Neuronal stem cell (in vitro differentiated cells): ENCODE measurements at regions not wholly inside any gene's neighbourhood (a gene's known extent, or its start where the extent isn't known, plus 50 kb on each side); places are given as distances from the start of the nearest gene placed in this dataset.

Experiments
- DNase-seq: peaks from one replicate; pipeline ENCODE4 v3.0.0-alpha.2; 2013; ENCODE audit warnings: low spot score
- H2AFZ ChIP-seq: one replicate; pipeline ENCODE4 v1.6.1; 2013; ENCODE audit warnings: mild to moderate bottlenecking, low read length, inconsistent platforms
- H2AK5ac ChIP-seq: 2 replicates; pipeline ENCODE4 v1.6.1; 2013; ENCODE audit warnings: low read depth, mild to moderate bottlenecking, inconsistent platforms, low read length, moderate library complexity, mixed read lengths
- H2BK120ac ChIP-seq: 2 replicates; pipeline ENCODE4 v1.6.1; 2013; ENCODE audit warnings: low read depth, mild to moderate bottlenecking, inconsistent platforms, low read length, moderate library complexity, mixed read lengths
- H2BK12ac ChIP-seq: one replicate; pipeline ENCODE4 v1.6.1; 2013; ENCODE audit warnings: low read length, inconsistent platforms
- H2BK15ac ChIP-seq: 2 replicates; pipeline ENCODE4 v1.6.1; 2013; ENCODE audit warnings: mild to moderate bottlenecking, low read length, inconsistent platforms, mixed read lengths
- H2BK5ac ChIP-seq: one replicate; pipeline ENCODE4 v1.6.1; 2013; ENCODE audit warnings: inconsistent platforms, mild to moderate bottlenecking, low read length, moderate library complexity
- H3K14ac ChIP-seq: one replicate; pipeline ENCODE4 v1.6.1; 2013; ENCODE audit warnings: low read length, inconsistent platforms
- H3K18ac ChIP-seq: 2 replicates; pipeline ENCODE4 v1.6.1; 2013; ENCODE audit warnings: low read length, inconsistent platforms
- H3K23ac ChIP-seq: 2 replicates; pipeline ENCODE4 v1.6.1; 2013; ENCODE audit warnings: low read depth, mild to moderate bottlenecking, mixed read lengths, low read length, inconsistent platforms; ENCODE audit not compliant: poor library complexity
- H3K27ac ChIP-seq: replicated peaks from 3 replicates; pipeline ENCODE4 v1.5.1; 2013; ENCODE audit warnings: low read length, inconsistent platforms
- H3K27me3 ChIP-seq, 3 experiments: 2 replicates each; pipeline ENCODE4 v1.6.1; 2013; ENCODE audit warnings: low read length in 3 of 3, mild to moderate bottlenecking in 2 of 3, inconsistent platforms in 1 of 3, low read depth in 1 of 3, mixed read lengths in 1 of 3, moderate library complexity in 1 of 3; ENCODE audit not compliant: control insufficient read depth in 3 of 3, insufficient read depth in 3 of 3
- H3K36me3 ChIP-seq, 2 donors: replicated peaks in 1 of 2; 2 replicates each; pipeline ENCODE4 v1.6.1; 2013; ENCODE audit warnings: low read length in 2 of 2; ENCODE audit not compliant: control insufficient read depth in 2 of 2, insufficient read depth in 2 of 2
- H3K4ac ChIP-seq: 2 replicates; pipeline ENCODE4 v1.6.1; 2013; ENCODE audit warnings: inconsistent platforms, mild to moderate bottlenecking, low read length, moderate library complexity
- H3K4me1 ChIP-seq, 2 donors: 1 replicate in 1 of 2; 2 replicates in 1 of 2; pipeline ENCODE4 v1.6.1; 2013; ENCODE audit warnings: low read length in 2 of 2, low read depth in 1 of 2; ENCODE audit not compliant: control insufficient read depth in 2 of 2, insufficient read depth in 1 of 2
- H3K4me2 ChIP-seq: one replicate; pipeline ENCODE4 v1.6.1; 2013; ENCODE audit warnings: mild to moderate bottlenecking, low read length, inconsistent platforms; ENCODE audit not compliant: insufficient read depth, poor library complexity, severe bottlenecking
- H3K4me3 ChIP-seq, 2 donors: 2 replicates each; pipeline ENCODE4 v1.5.1; 2013; ENCODE audit warnings: low read length in 2 of 2, mild to moderate bottlenecking in 2 of 2, inconsistent platforms in 1 of 2, moderate library complexity in 1 of 2
- H3K79me1 ChIP-seq: one replicate; pipeline ENCODE4 v1.6.1; 2013; ENCODE audit warnings: low read depth, mild to moderate bottlenecking, inconsistent platforms, low read length, moderate library complexity
- H3K9ac ChIP-seq: one replicate; pipeline ENCODE4 v1.6.1; 2013; ENCODE audit warnings: mild to moderate bottlenecking, low read depth, low read length, inconsistent platforms; ENCODE audit not compliant: poor library complexity
- H3K9me3 ChIP-seq, 2 donors: replicated peaks in 1 of 2; 2 replicates each; pipeline versions ENCODE3 to v1.6.1; 2013; ENCODE audit warnings: low read length in 2 of 2, mild to moderate bottlenecking in 2 of 2, inconsistent platforms in 1 of 2, low read depth in 1 of 2, mixed read lengths in 1 of 2, moderate library complexity in 1 of 2; ENCODE audit not compliant: control insufficient read depth in 2 of 2, insufficient read depth in 1 of 2
- H4K8ac ChIP-seq: one replicate; pipeline ENCODE4 v1.6.1; 2013; ENCODE audit warnings: low read depth, mild to moderate bottlenecking, inconsistent platforms, low read length, moderate library complexity
- H4K91ac ChIP-seq: one replicate; pipeline ENCODE4 v1.6.1; 2013; ENCODE audit warnings: low read length, low read depth, mild to moderate bottlenecking, inconsistent platforms; ENCODE audit not compliant: poor library complexity
- WGBS, 2 donors: extraction: QIAGEN DNeasy Blood & Tissue Kit; methylation state at CpG; one replicate each; pipeline ENCODE4 v1.1.7; 2013; ENCODE audit warnings: missing lambda C conversion rate in 2 of 2, mixed read lengths in 1 of 2; ENCODE audit not compliant: insufficient read length in 2 of 2, insufficient replicate concordance in 1 of 2; ENCODE audit errors: extremely low coverage in 2 of 2; 5-methylcytosine and 5-hydroxymethylcytosine counted together

DNA sequence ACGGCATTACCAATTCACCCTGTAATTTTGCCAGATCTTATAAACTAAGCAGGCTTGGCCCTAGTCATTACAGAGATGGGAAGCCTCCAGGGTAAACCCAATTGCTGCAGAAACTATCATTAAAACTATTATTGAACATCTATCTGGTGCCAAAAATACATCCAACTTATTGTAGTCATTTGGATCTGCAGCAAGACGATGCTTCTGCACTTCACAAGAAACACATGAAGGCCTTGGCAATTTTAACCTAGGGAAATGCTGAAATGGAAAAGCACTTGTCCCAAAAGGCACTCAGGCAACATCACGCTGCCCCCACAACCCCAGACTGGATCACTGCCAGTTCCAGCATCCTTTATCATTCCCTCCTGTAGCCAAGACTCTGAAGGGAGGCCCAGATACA, 85.3 kb upstream of the ACVR2A start:
- H3K23ac ChIP-seq = no peak overlapping the region
- no peak overlapping the region for H3K18ac ChIP-seq
- no peak overlapping the region for H3K4ac ChIP-seq
- no peak overlapping the region for H2AFZ ChIP-seq
- H2BK15ac ChIP-seq = no peak overlapping the region
- no peak overlapping the region for H2BK5ac ChIP-seq
- H3K14ac ChIP-seq = no peak overlapping the region
- H2BK120ac ChIP-seq = no peak overlapping the region
- no peak overlapping the region for H3K4me3 ChIP-seq
- no peaks in the 10 kb centered on the region for H3K79me1 ChIP-seq
- no peak overlapping the region for H2AK5ac ChIP-seq
- no peak overlapping the region for H3K4me2 ChIP-seq
- WGBS, 2 donors = no CpG with 5 or more reads among the region's 3 CpGs
- peaks cover 0 to 6% of the 10 kb centered on the region in 2 donors for H3K4me1 ChIP-seq
- no peaks in the 10 kb centered on the region for H3K36me3 ChIP-seq
- no peak for DNase-seq
- H3K27me3 ChIP-seq = no peaks in the 10 kb centered on the region
- no peak overlapping the region for H3K27ac ChIP-seq
- peaks cover 0 to 3% of the 10 kb centered on the region in 2 donors for H3K9me3 ChIP-seq
- no peak overlapping the region for H3K9ac ChIP-seq
- no peak overlapping the region for H4K8ac ChIP-seq
- H2BK12ac ChIP-seq = no peak overlapping the region
- H4K91ac ChIP-seq = no peak overlapping the region

- H3K9me3 ChIP-seq = peaks cover 0 to under 1% of the 10 kb centered on the region in 2 donors
- no peak overlapping the region for H4K8ac ChIP-seq
- H3K4me3 ChIP-seq = no peak overlapping the region
- H3K79me1 ChIP-seq = no peaks in the 10 kb centered on the region
- H2BK5ac ChIP-seq = no peak overlapping the region
- H4K91ac ChIP-seq = no peak overlapping the region
- H3K4ac ChIP-seq = no peak overlapping the region
- no peak overlapping the region for H2BK120ac ChIP-seq
- no peak overlapping the region for H3K9ac ChIP-seq
- no peak overlapping the region for H3K23ac ChIP-seq
- DNase-seq = no peak
- H3K4me1 ChIP-seq = peaks cover 0 to 6% of the 10 kb centered on the region in 2 donors
- WGBS, 2 donors = no CpG with 5 or more reads among the region's 2 CpGs
- no peaks in the 10 kb centered on the region for H3K27me3 ChIP-seq
- no peak overlapping the region for H2BK12ac ChIP-seq
- H2AK5ac ChIP-seq = no peak overlapping the region
- H3K27ac ChIP-seq = no peak overlapping the region
- no peak overlapping the region for H3K14ac ChIP-seq
- H2BK15ac ChIP-seq = no peak overlapping the region
- H3K18ac ChIP-seq = no peak overlapping the region
- no peaks in the 10 kb centered on the region for H3K36me3 ChIP-seq
- H3K4me2 ChIP-seq = no peak overlapping the region
- H2AFZ ChIP-seq = no peak overlapping the region
Observed at GRCh38 chr2:147758821-147759220, 86.0 kb upstream of the ACVR2A start.

DNA sequence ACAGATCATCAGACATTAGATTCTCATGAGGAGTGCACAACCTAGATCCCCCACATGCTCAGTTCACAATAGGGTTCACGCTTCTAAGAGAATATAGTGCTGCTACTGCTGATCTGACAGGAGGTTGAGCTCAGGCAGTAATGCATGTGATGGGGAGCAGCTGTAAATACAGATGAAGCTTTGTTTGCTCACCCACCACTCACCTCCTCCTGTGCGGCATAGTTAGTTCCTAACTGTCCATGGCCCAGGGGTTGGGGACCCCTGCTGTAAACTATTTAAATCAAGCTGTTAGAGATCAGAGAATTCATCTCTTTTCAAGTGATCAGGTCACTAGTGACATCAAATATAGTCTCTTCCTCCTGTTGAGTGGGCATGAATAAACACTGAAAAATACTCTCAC, 88.8 kb upstream of the ACVR2A start:
- Histone ChIP-seq H3K4me2 (no peak overlapping the region), H3K14ac (no peak overlapping the region), H3K9me3 (no peaks in the 10 kb centered on the region), H3K9ac (no peak overlapping the region), H3K79me1 (no peaks in the 10 kb centered on the region), H3K4me1 (peaks cover 0 to 6% of the 10 kb centered on the region in 2 donors), H2BK15ac (no peak overlapping the region), H3K4ac (no peak overlapping the region), H2BK120ac (no peak overlapping the region), H3K27me3 (no peaks in the 10 kb centered on the region), H3K36me3 (no peaks in the 10 kb centered on the region), H4K91ac (no peak overlapping the region), H4K8ac (no peak overlapping the region), H3K23ac (no peak overlapping the region), H3K18ac (no peak overlapping the region), H2AFZ (no peak overlapping the region), H2BK5ac (no peak overlapping the region), H2BK12ac (no peak overlapping the region), H2AK5ac (no peak overlapping the region), H3K27ac (no peak overlapping the region), H3K4me3 (no peak overlapping the region)
- no peak for DNase-seq
- WGBS, 2 donors = no CpG with 5 or more reads among the region's 2 CpGs

- Histone ChIP-seq H2AK5ac (no peak overlapping the region), H3K14ac (no peak overlapping the region), H3K9me3 (peaks cover 0 to 1% of the 10 kb centered on the region in 2 donors), H3K27me3 (no peaks in the 10 kb centered on the region), H2BK120ac (no peak overlapping the region), H3K18ac (no peak overlapping the region), H3K27ac (no peak overlapping the region), H2BK5ac (no peak overlapping the region), H3K4ac (no peak overlapping the region), H2BK12ac (no peak overlapping the region), H3K4me1 (no peaks in the 10 kb centered on the region), H2BK15ac (no peak overlapping the region), H3K79me1 (no peaks in the 10 kb centered on the region), H3K4me2 (no peak overlapping the region), H4K8ac (no peak overlapping the region), H4K91ac (no peak overlapping the region), H3K4me3 (no peak overlapping the region), H3K9ac (no peak overlapping the region), H3K23ac (no peak overlapping the region), H2AFZ (no peak overlapping the region), H3K36me3 (no peaks in the 10 kb centered on the region)
- DNase-seq = no peak
- WGBS, 2 donors = no CpG with 5 or more reads among the region's 2 CpGs
Observed at GRCh38 chr2:147740211-147740927, 104.5 kb upstream of the ACVR2A start.
